SU-DHL-6 (cell line): ENCODE measurements at regions not wholly inside any gene's neighbourhood (a gene's known extent, or its start where the extent isn't known, plus 50 kb on each side); places are given as distances from the start of the nearest gene placed in this dataset.

Experiments used
- H2AFZ ChIP-seq: fragments of 200-600 bp; sonication (generic); 2 replicates; pipeline ENCODE4 v1.6.1; 2014; ENCODE audit warnings: low read depth, mild to moderate bottlenecking, moderate library complexity, mixed read lengths, antibody characterized with exemption, low read length; ENCODE audit not compliant: severe bottlenecking
- H3F3A ChIP-seq: fragments of 200-600 bp; shearing (Covaris generic); 2 replicates; pipeline ENCODE4 v1.6.0; 2016; ENCODE audit warnings: antibody characterized with exemption, mild to moderate bottlenecking; ENCODE audit not compliant: insufficient read depth
- H3K27ac ChIP-seq: fragments of 200-600 bp; sonication (generic); 2 replicates; pipeline ENCODE4 v1.5.1; 2016; ENCODE audit warnings: low read depth, mild to moderate bottlenecking, low read length, moderate library complexity, mixed read lengths
- H3K27me3 ChIP-seq: fragments of 200-600 bp; sonication (generic), shearing (Covaris generic); 2 replicates; pipeline ENCODE4 v1.6.0; 2014; ENCODE audit warnings: mild to moderate bottlenecking, low read length
- H3K36me3 ChIP-seq: fragments of 200-600 bp; sonication (generic); 2 replicates; pipeline ENCODE4 v1.6.1; 2014; ENCODE audit warnings: mild to moderate bottlenecking, low read length, mixed read lengths
- H3K4me2 ChIP-seq: fragments of 300-600, 200-600 bp; shearing (Covaris generic), sonication (generic); 2 replicates; pipeline ENCODE4 v1.6.0; 2014; ENCODE audit warnings: low read length, low read depth, mild to moderate bottlenecking; ENCODE audit not compliant: poor library complexity, severe bottlenecking
- H3K4me3 ChIP-seq: fragments of 200-600 bp; sonication (generic); 2 replicates; pipeline ENCODE4 v1.5.1; 2014; ENCODE audit warnings: antibody characterized with exemption, low read length, mild to moderate bottlenecking, mixed read lengths; ENCODE audit not compliant: insufficient read depth, poor library complexity, severe bottlenecking
- H3K79me2 ChIP-seq: fragments of 200-600 bp; sonication (generic); 2 replicates; pipeline ENCODE4 v1.6.1; 2014; ENCODE audit warnings: mild to moderate bottlenecking, low read length, moderate library complexity; ENCODE audit not compliant: insufficient read depth
- H3K9ac ChIP-seq: fragments of 200-600 bp; sonication (generic); 2 replicates; pipeline ENCODE4 v1.7.0; 2014; ENCODE audit warnings: mild to moderate bottlenecking, low read length
- H3K9me2 ChIP-seq: fragments of 200-600 bp; sonication (generic); replicated peaks from 2 replicates; pipeline ENCODE4 v1.6.1; 2014; ENCODE audit warnings: low read length; ENCODE audit not compliant: insufficient read depth
- H3K9me3 ChIP-seq: fragments of 200-600 bp; sonication (generic); 2 replicates; pipeline ENCODE4 v1.6.1; 2014; ENCODE audit warnings: low read length, mixed read lengths; ENCODE audit not compliant: insufficient read depth
- H4K20me1 ChIP-seq: fragments of 200-600 bp; sonication (generic); 2 replicates; pipeline ENCODE4 v1.6.1; 2014; ENCODE audit warnings: low read depth, mild to moderate bottlenecking, antibody characterized with exemption, low read length, moderate library complexity, mixed read lengths
- EZH2phosphoT487 ChIP-seq: fragments of 200-600 bp; sonication (generic), shearing (Covaris generic); conservative IDR thresholded peaks from 2 replicates; pipeline ENCODE4 v1.6.1; 2018; ENCODE audit warnings: mild to moderate bottlenecking, antibody characterized with exemption, low read length, moderate library complexity, mixed read lengths
- TF ChIP-seq, protein P1 (sequence below): fragments of 200-600 bp; sonication (generic); IDR thresholded peaks from one replicate; pipeline ENCODE4 v1.5.1; 2017; ENCODE audit warnings: antibody characterized with exemption, mild to moderate bottlenecking, low read length, moderate library complexity; ENCODE audit not compliant: insufficient read depth, poor library complexity, severe bottlenecking

DNA sequence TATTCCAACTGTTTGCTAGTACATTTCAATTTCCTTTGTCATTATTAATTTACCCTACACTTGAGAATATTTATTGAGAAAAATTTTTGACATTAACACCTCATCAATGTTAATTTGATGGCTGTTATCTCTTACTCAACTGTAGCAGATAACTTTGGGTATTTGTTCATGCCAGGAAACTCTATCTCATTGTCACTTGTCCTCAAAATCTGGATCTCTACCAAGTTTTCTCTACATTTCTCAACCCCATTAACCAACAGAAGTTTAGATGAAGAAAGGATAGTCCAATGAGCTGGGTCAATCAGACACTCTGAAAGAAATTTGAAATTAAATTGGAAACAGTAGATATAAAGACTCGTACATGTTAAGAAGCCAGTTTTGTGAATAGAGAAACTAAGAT, 395.3 kb downstream of the TUSC1 start:
- no peaks in the 10 kb centered on the region; the same call in 1 of the 2 replicates for H3K9me2 ChIP-seq
- TF ChIP-seq EZH2phosphoT487 = no peak
- TF ChIP-seq, protein P1, sequence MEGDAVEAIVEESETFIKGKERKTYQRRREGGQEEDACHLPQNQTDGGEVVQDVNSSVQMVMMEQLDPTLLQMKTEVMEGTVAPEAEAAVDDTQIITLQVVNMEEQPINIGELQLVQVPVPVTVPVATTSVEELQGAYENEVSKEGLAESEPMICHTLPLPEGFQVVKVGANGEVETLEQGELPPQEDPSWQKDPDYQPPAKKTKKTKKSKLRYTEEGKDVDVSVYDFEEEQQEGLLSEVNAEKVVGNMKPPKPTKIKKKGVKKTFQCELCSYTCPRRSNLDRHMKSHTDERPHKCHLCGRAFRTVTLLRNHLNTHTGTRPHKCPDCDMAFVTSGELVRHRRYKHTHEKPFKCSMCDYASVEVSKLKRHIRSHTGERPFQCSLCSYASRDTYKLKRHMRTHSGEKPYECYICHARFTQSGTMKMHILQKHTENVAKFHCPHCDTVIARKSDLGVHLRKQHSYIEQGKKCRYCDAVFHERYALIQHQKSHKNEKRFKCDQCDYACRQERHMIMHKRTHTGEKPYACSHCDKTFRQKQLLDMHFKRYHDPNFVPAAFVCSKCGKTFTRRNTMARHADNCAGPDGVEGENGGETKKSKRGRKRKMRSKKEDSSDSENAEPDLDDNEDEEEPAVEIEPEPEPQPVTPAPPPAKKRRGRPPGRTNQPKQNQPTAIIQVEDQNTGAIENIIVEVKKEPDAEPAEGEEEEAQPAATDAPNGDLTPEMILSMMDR = no peak
- no peak overlapping the region for H3K27ac ChIP-seq

DNA sequence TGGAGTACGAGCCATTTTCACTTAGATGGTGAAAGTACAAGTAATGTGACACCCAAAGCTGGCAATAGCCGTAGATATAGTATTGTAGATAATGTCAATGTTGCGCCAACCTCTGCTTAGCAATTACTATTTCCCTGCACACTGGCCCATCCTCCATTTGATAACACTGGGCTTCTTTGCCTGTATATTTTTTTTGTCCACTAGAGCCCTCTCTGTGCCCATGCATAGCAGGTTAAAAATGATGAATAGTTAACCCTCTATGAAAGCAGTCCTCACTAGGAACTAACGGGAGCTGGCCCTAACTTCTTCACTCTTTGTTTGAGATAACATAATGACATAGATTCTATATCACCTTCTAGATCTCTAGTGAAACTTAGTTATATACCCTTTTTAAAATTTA, 416.8 kb downstream of the TUSC1 start:
- Histone ChIP-seq H3K4me2 (no peak overlapping the region), H3K27me3 (no peaks in the 10 kb centered on the region), H4K20me1 (no peaks in the 10 kb centered on the region), H3K9me3 (no peaks in the 10 kb centered on the region), H3K27ac (no peak overlapping the region), H2AFZ (no peak overlapping the region), H3K9me2 (no peaks in the 10 kb centered on the region), H3F3A (no peaks in the 10 kb centered on the region), H3K9ac (no peak overlapping the region), H3K4me3 (no peak overlapping the region), H3K36me3 (no peaks in the 10 kb centered on the region), H3K79me2 (no peaks in the 10 kb centered on the region)
- no peak for TF ChIP-seq EZH2phosphoT487
- TF ChIP-seq, protein P1 = no peak

More for the DNA sequence above, 395.3 kb downstream of the TUSC1 start:
- Histone ChIP-seq H3K9ac (no peak overlapping the region), H3K4me3 (no peak overlapping the region), H2AFZ (no peak overlapping the region), H4K20me1 (no peaks in the 10 kb centered on the region), H3K4me2 (no peak overlapping the region), H3F3A (no peaks in the 10 kb centered on the region), H3K27me3 (no peaks in the 10 kb centered on the region), H3K36me3 (no peaks in the 10 kb centered on the region), H3K79me2 (no peaks in the 10 kb centered on the region), H3K9me3 (no peaks in the 10 kb centered on the region)

DNA sequence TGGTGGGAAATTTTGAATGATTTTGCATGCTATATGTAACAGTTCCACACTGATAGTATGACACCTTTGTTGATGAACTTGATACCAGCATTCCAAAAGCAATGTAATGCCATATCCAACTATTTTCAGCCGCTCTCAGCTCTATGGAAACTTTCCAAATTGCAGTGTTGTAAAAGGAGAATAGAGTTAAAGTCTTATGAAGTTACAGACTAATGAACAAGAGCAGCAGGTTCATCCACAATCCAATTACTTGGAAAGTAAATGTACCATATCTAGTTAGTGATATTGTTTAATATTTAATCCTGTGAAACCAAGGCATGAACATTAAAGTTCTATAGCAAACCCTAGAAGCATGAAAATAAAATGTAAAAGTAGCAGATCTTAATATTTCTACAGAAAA, 418.2 kb downstream of the TUSC1 start:
- no peak overlapping the region for H2AFZ ChIP-seq
- no peak overlapping the region for H3K9ac ChIP-seq
- H4K20me1 ChIP-seq = no peaks in the 10 kb centered on the region
- H3K36me3 ChIP-seq = no peaks in the 10 kb centered on the region
- no peak overlapping the region for H3K27ac ChIP-seq
- H3K27me3 ChIP-seq = no peaks in the 10 kb centered on the region
- no peaks in the 10 kb centered on the region for H3K79me2 ChIP-seq
- H3K9me3 ChIP-seq = no peaks in the 10 kb centered on the region
- no peaks in the 10 kb centered on the region for H3K9me2 ChIP-seq
- no peaks in the 10 kb centered on the region for H3F3A ChIP-seq
- TF ChIP-seq, protein P1 = no peak
- TF ChIP-seq EZH2phosphoT487 = no peak
- no peak overlapping the region for H3K4me2 ChIP-seq
- no peak overlapping the region for H3K4me3 ChIP-seq

DNA sequence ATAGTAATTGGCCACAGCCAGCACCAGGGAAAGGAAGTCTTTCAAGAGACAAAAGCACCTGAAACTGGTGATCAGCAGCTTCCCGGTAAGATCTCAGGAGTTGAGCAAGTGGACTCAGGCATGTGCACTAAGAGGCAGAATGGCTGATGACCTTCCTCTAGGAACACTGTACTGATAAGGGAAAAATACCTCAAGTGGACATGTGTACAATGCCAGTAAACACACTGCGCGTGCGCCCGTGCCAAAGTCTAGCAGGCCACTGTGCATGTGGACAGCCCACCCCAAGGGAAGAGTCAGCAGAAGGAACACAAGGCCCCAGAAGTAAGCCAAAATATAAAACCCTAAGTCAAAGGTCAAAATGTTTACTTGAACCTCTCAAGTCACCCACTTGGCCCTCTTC, 423.0 kb downstream of the TUSC1 start:
- H3K27me3 ChIP-seq = no peaks in the 10 kb centered on the region
- no peaks in the 10 kb centered on the region for H3K9me3 ChIP-seq
- no peak overlapping the region for H3K4me3 ChIP-seq
- no peak overlapping the region for H3K9ac ChIP-seq
- no peaks in the 10 kb centered on the region for H3K79me2 ChIP-seq
- no peak overlapping the region for H3K27ac ChIP-seq
- H3K36me3 ChIP-seq = no peaks in the 10 kb centered on the region
- no peak overlapping the region for H3K4me2 ChIP-seq
- no peaks in the 10 kb centered on the region for H3F3A ChIP-seq
- no peak overlapping the region for H2AFZ ChIP-seq
- TF ChIP-seq, protein P1 = no peak
- TF ChIP-seq EZH2phosphoT487 = no peak
- no peaks in the 10 kb centered on the region for H3K9me2 ChIP-seq
- H4K20me1 ChIP-seq = no peaks in the 10 kb centered on the region
